CD4-positive, alpha-beta T cell treated with Interleukin-1 beta for 1 hour (primary cell): ENCODE measurements at regions not wholly inside any gene's neighbourhood (a gene's known extent, or its start where the extent isn't known, plus 50 kb on each side); places are given as distances from the start of the nearest gene placed in this dataset.
"Not testable (repeated sequence)": the region's sequence is repeated elsewhere in the genome, so short reads cannot be mapped to it uniquely, and the experiment has no call there.

ENCODE experiments used
- DNase-seq, 2 donors: peaks; one replicate each; pipeline ENCODE4 v3.0.0-alpha.2; 2020 to 2022

DNA sequence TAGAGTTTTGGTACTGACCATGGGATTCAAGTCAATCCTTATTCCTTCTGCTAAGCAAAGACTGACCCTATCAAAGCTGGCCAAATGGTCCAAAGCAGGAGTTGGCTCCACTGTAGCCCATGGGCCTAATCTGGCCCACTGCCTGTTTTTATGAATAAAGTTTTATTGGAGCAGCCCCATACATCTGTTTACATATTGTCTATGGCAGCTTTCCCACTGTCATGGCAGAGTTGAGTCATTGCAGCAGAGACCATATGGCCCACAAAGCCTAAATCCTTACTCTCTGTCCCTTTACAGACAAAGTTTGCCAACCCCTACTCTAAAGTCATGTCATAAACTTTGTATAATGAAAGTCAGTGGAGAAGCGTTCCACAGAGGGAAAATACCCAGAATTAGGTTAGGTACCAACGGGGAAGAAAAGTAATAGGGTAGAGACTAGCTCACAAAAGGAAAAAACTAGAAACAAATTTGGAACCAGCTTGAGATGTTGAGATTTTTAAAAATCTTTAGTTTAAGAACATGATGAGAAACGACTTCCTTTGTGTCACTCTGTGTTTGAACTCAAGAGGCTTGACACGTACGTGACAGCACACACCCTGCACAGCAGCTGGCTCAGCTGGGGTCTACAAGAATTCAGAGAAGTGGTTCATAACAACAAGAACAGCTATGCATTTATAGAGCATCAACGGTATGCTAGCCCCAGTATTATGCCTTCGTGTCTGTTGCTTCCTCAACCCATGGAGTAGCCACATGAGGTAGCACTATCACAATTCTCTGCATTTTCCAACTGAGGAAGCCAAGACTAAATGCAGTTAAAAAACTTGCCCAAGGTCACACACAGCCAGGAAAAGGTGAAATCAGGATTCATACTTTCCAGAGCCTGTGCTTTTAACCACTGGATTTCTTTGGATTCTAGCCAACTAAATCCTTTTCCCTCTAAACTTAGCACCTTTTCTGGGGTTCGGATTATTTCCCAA lies 198.9 kb upstream of the WWC1 start:
- no peak for DNase-seq

DNA sequence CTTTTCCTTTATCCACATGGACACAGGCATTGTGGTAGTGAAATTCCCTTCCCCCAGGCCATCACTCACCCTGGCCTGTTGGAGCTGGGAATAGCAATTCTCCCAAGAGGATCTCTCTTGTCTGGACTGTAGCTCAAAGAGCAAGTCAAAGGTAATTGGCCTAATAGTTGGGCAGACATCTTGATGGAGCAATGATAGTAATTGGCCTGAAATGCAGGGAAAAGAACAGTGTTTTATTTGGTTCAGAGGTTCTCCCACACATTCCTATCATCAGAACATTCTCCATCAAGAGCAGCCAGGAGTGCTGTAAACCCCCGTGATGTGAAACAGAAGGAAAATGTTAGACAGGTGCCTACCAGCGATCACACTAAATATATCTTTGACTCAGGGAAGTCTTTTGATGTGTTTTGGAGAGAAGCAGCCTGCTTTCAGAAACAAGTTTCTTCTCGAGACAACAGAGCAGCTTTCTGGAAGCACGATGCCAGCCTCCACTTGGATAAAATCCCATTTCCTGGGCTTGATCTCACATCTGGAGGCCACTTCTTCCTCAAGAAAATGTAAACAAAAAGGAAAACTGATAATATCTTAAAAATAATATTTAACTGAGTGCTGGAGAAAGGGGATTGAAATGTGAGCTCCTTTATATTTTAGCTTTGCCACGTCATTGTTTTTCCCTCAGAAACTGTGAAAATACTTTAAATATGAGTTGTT lies 198.1 kb upstream of the WWC1 start:
- DNase-seq = no peak

DNA sequence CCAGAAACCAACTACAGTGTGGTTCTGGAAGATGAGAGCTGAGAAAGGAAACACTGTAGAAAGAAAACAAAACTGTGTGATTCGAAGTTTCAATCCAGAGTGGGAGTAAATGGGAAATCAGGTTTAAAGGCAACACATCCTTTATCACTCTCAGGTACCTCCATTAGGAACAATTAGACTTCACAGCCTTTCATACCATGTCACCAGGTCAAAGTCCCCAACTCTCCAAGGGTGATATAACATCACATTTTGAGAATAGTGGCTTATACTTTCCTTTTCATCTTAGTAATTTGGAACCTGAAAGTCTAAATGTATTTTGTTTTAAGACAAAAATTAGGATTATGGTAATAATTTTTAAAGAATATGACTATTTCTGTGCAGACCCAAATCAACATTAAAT lies 194.9 kb upstream of the WWC1 start:
- DNase-seq = no peak

DNA sequence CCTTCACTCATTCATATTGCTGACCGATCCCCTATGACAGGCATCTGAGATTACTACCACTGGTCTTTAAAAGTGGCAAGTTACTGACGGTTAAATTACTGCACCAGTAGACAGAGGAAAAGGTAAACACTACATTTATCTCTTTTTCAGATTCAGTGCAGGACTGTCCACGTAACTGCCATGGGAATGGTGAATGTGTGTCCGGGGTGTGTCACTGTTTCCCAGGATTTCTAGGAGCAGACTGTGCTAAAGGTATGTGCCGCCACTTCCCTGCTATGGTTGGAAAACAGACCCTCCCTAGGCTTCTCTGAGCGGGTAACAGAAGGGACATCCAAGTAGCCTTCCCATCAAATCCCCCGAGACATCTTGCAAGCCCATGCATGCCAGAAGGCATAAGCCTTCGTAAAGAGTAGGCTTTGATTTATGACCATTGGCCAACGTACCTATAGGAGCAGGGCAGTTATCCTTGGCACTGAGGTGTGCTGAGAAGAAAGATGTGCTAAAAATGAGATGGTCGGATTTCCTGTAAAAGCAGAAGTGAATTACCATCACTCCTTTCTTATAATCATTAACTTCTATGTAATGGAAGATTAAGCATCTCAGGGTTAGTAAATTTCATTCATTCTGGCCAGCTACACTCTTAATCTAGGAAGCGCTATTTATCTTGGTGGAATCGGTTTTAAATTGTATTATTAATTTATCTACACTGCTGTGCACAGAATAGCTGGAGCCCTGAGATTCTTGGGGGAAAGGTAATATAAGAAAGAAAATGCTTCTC lies 193.4 kb upstream of the WWC1 start:
- no peak for DNase-seq

DNA sequence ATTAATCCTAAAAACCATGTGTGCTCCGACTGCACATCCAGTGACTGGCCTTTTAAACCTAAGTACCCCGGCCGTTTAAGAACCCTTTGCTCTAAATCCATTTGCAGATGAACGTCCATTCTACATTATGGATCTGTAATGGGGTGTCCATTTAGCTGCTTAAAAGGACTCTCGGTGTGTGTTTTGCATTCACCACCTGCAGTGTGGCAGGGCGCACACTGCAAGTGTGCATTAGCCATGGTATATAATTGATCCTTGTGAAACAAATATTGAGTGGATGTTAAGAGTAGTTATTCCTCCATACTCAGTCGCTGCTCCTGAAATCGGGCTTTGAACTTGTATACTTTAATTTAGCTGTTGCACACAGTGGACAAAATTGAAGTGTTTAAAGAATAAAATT lies 190.1 kb upstream of the WWC1 start:
- no peak for DNase-seq

DNA sequence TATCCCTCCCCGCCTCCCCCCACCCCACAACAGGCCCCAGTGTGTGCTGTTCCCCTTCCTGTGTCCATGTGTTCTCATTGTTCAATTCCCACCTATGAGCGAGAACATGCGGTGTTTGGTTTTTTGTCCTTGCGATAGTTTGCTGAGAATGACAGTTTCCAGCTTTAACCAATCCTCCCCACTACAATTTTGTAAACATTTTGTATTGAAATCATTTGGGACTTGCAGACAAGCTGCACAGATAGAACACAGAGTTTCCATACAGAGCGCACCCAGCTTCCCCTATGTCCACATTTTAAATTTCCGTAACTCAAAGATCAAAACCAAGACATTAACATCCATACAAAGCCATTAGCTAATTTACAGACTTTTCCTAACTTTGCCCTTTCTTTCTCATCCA lies 188.4 kb upstream of the WWC1 start:
- not testable (repeated sequence) for DNase-seq

DNA sequence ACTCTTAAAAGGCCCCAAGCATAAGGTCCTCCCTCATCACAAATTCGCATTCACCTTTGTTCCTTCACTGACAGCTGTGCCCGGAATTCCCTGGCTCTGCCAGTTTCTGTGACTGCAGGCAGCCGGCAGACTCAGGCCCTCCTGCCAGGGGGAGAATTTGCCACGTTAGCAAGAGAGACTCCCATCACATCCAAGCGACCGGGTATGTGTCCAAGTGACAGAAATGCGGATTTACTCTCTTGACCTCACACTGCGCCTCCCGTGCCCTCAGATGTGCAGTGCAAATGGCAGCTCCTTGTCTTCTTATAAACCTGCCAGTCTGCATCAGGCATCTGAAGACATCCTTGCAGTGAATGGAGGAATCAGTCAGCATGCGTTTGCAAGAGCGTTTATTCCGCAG lies 187.1 kb upstream of the WWC1 start:
- DNase-seq = no peak

DNA sequence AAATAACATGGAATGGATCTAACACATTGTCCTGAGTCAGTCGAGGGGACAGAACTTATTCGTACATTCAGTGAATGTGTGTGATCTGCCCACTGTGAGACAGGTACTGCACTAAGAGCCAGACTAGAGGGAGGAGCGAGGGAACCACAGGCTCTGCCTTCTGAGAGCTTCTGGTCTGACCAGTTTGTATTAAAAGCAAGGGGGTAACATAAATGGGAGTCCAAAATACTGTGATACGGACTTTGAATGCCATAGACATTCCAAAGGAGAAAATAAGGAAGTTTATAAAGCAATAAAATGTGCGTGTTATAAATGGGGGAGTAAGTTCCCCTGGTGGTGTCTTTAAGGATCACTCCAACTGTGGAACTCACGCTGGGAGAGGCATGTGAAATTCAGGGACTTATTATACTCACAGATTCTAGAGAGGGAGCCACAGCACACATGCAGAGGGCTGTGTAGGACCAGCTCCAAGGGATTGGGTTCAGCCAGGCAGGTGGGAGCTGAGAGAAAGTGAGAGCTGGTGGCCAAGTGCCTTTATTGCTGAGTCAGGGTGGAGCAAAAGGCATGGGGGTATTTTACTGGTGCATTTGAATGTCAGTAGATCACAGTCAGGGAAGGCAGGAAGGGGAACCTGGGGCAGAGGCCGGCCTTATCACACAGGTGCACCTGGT lies 186.5 kb upstream of the WWC1 start:
- no peak for DNase-seq

DNA sequence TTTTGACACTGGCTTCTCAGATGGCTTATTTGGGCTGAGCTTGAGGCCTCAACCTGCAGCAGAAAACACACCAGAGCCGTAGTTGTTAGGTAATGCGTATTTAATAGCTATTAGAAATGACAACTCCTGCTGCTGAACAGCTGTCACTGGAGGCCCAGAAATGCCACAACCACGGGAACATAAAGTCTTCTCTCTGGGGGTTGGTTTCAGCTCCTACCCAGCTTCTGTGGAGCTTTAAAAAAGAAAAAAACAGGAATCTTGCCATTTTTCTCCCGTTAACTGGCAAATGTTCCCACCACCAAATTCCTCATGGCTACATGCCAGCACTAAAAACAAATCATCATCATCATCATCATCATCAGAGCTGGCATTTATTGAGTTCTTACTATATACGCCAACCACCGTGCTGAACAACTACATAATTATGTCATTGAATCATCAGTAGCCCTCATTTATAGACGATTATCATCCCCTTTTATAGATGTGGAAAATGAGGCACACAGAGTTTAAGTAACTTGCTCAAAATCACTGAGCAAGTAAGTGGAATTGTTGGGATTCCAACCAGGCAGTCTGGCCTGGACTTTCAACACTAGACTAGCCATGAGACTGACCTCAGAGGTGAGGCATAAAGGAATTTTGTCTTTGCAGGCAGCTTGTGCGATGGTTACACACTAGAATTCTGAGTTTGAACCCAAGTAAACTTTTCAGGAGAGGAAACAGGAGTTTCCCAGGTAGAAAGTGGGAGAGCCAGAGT lies 185.3 kb upstream of the WWC1 start:
- DNase-seq = no peak

DNA sequence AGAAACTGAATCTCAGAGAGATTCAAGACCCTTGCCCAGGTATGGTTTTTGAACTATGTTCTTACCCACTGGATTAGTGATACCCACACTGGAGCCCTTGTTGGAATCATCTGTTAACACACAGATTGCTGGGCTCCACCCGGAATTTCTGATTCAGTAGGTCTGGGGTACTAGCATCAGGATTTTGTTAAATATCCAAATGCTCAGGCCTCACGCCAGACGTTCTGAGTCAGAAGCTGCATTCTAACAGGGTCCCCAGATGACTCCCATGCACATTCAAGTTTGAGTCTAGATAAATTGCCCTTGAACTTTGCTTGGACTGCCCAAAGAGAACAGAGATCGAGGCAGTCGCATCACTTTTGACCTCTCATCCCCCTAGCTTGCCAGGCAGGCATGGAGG lies 182.0 kb upstream of the WWC1 start:
- no peak for DNase-seq

DNA sequence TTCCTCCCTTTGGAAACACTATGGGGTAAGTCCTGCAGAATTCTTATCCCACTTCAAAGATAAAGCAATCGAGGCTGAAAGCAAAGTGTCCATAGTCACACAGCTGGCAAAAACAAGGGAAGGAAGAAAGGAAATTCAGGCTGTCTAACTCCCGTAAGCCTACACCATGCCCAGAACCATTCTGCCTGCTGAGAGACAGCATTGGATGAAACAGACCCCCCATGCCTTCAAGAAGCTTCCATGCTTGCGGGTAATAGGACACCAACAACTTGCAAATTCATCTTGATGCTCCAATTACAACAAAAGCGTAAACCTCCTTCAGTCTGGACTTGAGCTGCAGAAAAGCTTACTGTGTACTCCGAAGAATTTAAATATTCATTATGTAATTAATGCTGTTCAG lies 181.1 kb upstream of the WWC1 start:
- no peak for DNase-seq

DNA sequence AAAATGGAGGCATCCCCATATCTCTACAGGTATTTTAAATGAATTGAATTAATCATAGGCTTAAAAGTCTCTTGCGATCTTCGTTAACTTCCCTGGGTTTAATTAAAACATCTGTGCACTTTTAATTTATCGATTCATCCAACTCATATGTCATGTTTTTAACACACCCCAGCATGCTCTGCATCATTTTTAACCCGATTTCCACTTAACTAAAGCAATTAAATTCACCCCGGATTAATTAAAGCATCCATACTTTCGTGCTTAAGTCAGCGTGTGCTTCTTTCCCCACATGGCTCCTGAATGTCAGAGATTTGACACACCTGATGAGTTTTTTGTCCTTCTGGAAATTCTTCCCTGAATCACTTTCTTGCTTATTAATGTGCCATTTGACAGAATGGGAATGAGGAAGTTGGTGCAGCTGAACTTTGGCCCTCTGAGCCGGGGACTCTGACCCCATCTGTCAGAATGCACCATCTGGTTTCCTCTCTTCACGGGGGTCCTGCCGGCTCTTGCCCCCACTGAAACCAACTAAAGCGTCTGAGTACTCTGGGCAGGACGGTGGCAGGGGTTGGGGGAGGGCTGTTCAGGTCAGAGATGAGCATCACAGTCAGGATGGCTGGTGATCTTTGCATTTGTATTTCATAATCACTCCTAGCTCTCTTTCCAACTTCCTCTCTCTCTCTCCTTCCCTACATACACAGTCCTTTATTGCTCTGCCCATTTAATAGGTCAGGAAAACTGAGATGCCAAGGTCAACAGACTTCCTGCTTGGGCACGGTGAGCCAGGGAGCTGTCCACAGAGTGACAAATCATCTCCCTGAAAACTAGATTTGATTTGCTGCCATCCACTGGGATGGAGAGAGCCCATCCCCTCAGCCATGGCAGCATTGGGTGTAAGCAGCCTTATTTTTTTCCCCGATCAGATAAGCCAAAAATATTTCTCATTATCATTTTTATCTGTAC lies 180.3 kb upstream of the WWC1 start:
- no peak for DNase-seq

DNA sequence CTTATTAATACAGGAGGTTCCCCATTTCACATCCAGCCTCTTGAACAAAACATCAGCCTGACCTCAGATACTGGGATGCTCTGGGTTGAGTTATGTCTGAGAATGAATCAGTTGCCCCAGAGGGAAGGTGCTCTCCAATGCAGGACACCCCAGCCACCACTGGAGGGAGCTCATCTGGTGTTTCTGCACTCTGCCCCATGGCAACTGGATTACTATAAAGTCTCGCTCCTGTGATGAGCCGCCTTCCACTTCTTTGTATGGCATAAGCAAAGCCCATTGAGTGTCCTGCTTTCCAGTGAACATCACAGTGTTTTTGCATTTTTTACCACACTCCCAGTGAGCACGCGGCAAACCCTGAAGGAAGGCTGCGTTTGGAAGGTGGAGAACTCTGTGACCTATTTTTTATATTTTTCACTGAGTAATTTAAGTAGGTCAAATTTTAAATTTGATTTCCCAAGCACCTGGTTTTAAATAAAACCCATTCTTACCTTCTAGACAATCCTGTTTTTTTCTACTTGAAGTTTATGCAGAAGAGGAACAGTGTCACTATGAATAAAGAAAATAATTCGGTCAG lies 176.9 kb upstream of the WWC1 start:
- peak; percentile 13 to 22 for DNase-seq

DNA sequence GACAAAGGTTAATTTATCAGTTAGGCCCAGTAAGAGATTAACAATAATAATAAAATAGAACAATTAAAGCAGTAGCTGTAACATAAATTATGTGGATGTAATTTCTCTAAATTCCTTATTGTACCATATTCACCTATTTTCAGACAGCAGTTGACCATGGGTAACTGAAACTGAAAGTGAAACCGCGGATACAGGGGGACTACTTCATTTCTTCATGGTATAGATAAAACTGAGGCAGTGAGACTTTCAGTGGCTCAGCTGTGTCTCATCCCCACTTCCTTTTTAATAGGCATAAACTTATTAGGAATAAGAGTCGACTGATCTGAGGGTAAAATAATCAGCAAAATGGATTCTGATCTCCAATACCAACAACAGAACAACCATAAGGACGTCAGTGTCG lies 174.0 kb upstream of the WWC1 start:
- no peak for DNase-seq

DNA sequence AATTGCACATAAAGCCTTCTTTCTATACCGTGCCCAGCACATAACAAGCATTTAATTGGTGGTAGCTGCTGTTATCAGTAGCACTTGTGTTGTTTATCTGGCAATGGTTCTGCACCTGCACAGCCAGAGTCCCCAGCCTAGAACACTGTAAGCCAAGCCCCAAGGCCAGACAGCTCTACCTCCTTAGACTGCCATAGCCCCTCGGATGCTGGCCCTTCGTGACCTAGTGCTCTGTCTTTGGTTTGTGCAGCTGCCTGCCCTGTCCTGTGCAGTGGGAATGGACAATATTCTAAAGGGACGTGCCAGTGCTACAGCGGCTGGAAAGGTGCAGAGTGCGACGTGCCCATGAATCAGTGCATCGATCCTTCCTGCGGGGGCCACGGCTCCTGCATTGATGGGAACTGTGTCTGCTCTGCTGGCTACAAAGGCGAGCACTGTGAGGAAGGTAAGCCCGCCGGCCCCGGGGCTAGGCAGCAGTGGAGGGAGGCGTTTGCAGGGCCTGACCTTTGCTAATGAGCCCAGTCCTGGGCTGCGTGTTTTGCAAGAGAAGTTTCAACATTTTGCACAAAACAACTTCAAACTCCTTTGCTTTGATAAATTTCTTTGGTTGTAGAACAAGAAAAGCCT lies 173.3 kb upstream of the WWC1 start:
- DNase-seq = no peak

DNA sequence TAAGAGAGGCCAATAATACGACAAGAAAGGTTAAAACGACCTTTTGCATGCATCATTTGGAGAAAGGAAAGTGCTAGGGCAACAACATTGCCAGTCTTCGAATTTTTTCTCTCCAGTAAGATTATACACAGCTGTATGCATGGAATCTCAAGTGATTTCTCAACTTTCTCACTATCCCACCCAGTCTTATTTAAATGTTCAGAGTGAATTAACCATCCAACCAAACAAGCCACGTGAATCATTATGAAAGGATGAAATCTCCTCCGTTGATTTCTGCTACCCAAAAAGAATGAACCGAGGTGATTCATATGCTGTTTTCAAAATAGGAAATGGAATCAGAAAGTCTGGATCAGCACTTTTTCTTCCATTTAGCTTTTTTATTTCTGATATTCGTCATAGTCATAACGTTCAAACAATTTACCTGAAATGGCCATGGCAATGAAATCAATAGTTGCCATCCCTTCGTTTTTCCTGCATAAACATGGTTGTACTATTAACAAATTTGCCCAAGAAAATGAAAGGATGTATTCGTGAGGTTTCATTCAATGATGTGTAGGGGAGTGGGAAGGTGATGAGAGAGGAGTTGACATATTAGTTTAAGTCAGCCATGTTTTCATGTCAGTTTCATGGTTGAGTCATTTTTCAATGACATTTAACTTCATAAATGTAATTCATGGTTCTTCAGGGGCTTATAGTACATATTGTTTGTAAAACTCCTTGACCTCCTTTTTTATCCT lies 170.9 kb upstream of the WWC1 start:
- DNase-seq = no peak

DNA sequence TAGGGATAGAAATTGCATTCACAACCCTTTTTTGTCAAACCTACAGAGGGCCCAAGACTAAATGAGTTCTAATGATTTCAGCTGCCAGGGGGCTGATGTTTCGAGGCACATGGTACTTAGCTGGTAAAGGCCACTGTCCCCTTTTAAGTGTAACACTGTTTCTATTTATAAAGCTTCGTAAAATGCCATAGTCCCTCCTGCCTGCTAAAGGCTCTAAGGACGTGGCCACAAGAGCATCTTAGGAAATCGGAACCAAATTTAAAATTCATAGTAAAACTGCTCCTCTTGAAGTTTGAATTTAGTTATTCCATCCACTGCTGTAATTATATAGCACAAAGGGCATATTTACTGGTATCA lies 170.3 kb upstream of the WWC1 start:
- DNase-seq = no peak

DNA sequence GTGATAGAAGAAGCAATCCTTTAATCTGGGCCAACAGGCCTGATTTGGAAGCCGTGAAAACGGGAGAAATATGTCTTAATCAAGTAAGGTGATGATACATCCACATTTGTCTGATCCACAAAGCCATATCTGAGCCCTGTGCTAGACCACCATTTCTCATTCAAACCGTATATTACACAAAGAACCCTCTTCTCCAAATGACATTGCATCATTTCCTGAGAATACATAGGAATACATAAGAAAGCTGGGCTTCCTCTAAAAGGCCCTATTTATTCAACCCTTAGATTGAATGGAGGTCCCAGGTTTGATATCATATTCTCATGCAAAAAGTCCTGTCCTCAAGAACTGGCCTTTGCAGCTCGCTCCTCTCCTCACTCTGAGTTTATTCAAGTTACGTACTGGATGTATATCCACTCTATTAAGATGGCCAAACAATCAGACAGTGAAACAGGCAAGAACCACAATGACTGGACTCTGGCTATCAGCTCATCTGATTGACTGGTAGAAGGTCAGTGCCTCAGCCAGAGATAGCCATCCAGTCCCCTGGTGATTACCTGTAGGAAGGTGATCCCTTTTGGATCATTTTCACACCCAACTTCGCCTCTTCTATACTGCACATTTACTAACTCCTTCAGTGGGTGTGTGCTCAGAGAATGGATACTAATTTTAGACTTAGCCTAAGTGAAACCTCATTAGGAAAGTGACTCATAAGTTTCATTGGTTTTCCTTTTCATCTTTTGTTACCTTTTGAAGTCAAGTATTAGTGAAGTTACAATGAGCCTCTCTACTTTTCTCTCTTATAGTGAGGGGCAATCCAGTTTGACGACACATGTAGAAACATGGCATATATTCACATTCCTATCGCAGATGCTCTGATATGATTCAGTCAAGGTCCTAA lies 167.6 kb upstream of the WWC1 start:
- no peak for DNase-seq
